ENCODE measurements at regions not wholly inside any gene's neighbourhood (a gene's known extent, or its start where the extent isn't known, plus 50 kb on each side); places are given as distances from the start of the nearest gene placed in this dataset.

- no peak overlapping the region for H3K4me3 ChIP-seq (ENCODE audit: low read length)
- no peaks in the 10 kb centered on the region for H3K9me3 ChIP-seq (ENCODE audit: control insufficient read depth, low read length)
- H3K36me3 ChIP-seq (ENCODE audit: control insufficient read depth, insufficient read depth, low read length) = no peaks in the 10 kb centered on the region
- no peaks in the 10 kb centered on the region for H3K27me3 ChIP-seq (ENCODE audit: control insufficient read depth, insufficient read depth, low read length)
- H3K9ac ChIP-seq (ENCODE audit: low read length) = no peak overlapping the region
- H3K4me1 ChIP-seq (ENCODE audit: control insufficient read depth, insufficient read depth, low read length) = peaks cover 37% of the 10 kb centered on the region
These were observed 50.4 kb upstream of the CTLA4 start for GRCh38 chr2:203817147-203817546.

Measured in mucosa of stomach (tissue), 1 donor.